ENCODE measurements at regions not wholly inside any gene's neighbourhood (a gene's known extent, or its start where the extent isn't known, plus 50 kb on each side); places are given as distances from the start of the nearest gene placed in this dataset.

- H3K4me3 ChIP-seq: no peak overlapping the region
- H3K9me3 ChIP-seq: no peaks in the 10 kb centered on the region
- no peak for DNase-seq (ENCODE audit: low spot score in 2 of 2)
- no peak overlapping the region for H3K27ac ChIP-seq
- peaks cover 9% of the 10 kb centered on the region for H3K27me3 ChIP-seq
- WGBS: 92% methylated on average over 8 of the region's 8 CpGs
- H3K4me1 ChIP-seq: no peaks in the 10 kb centered on the region
- H3K36me3 ChIP-seq: no peaks in the 10 kb centered on the region
- TF ChIP-seq POLR2AphosphoS5 (IDR thresholded peaks at IDR 0.05) (no peak), CTCF (IDR thresholded peaks at IDR 0.05) (no peak), POLR2A (IDR thresholded peaks at IDR 0.05) (no peak), EP300 (IDR thresholded peaks at IDR 0.05) (no peak)
These were observed 108.3 kb upstream of the SYT13 start for GRCh38 chr11:45394294-45395085.

GRCh38 chr11:45393826-45394225 lies 107.7 kb upstream of the SYT13 start:
- no peak for TF ChIP-seq POLR2AphosphoS5 (IDR thresholded peaks at IDR 0.05)
- TF ChIP-seq POLR2A (IDR thresholded peaks at IDR 0.05): no peak
- no peak for TF ChIP-seq EP300 (IDR thresholded peaks at IDR 0.05)
- TF ChIP-seq CTCF (IDR thresholded peaks at IDR 0.05): no peak
- no peak for DNase-seq (ENCODE audit: low spot score in 2 of 2)
- no peaks in the 10 kb centered on the region for H3K36me3 ChIP-seq
- no peaks in the 10 kb centered on the region for H3K4me1 ChIP-seq
- H3K9me3 ChIP-seq: no peaks in the 10 kb centered on the region
- WGBS: 92% methylated on average over 11 of the region's 11 CpGs
- H3K27me3 ChIP-seq: peaks cover 7% of the 10 kb centered on the region
- H3K27ac ChIP-seq: no peak overlapping the region
- no peak overlapping the region for H3K4me3 ChIP-seq

- no peak overlapping the region for H3K4me3 ChIP-seq
- TF ChIP-seq CTCF (IDR thresholded peaks at IDR 0.05): no peak
- H3K9me3 ChIP-seq: no peaks in the 10 kb centered on the region
- peaks cover 7% of the 10 kb centered on the region for H3K27me3 ChIP-seq
- no peaks in the 10 kb centered on the region for H3K36me3 ChIP-seq
- no peaks in the 10 kb centered on the region for H3K4me1 ChIP-seq
- WGBS: 79% methylated on average over 6 of the region's 6 CpGs
- DNase-seq (ENCODE audit: low spot score in 2 of 2): no peak
- no peak overlapping the region for H3K27ac ChIP-seq
These were observed 107.2 kb upstream of the SYT13 start for GRCh38 chr11:45393334-45393733.

GRCh38 chr11:45392591-45393091 lies 106.5 kb upstream of the SYT13 start:
- no peaks in the 10 kb centered on the region for H3K36me3 ChIP-seq
- TF ChIP-seq EP300 (IDR thresholded peaks at IDR 0.05) (no peak), CTCF (IDR thresholded peaks at IDR 0.05) (no peak), POLR2AphosphoS5 (IDR thresholded peaks at IDR 0.05) (no peak), POLR2A (IDR thresholded peaks at IDR 0.05) (no peak)
- DNase-seq (ENCODE audit: low spot score in 2 of 2): no peak
- peaks cover 7% of the 10 kb centered on the region for H3K27me3 ChIP-seq
- H3K4me1 ChIP-seq: no peaks in the 10 kb centered on the region
- no peak overlapping the region for H3K27ac ChIP-seq
- H3K4me3 ChIP-seq: no peak overlapping the region
- WGBS: 69% methylated on average over 12 of the region's 12 CpGs
- no peaks in the 10 kb centered on the region for H3K9me3 ChIP-seq

GRCh38 chr11:45392154-45392553 lies 106.0 kb upstream of the SYT13 start:
- H3K27ac ChIP-seq: no peak overlapping the region
- H3K4me3 ChIP-seq: no peak overlapping the region
- no peaks in the 10 kb centered on the region for H3K4me1 ChIP-seq
- H3K36me3 ChIP-seq: no peaks in the 10 kb centered on the region
- DNase-seq (ENCODE audit: low spot score in 2 of 2): no peak
- peaks cover 12% of the 10 kb centered on the region for H3K27me3 ChIP-seq
- TF ChIP-seq CTCF (IDR thresholded peaks at IDR 0.05): no peak
- no peak for TF ChIP-seq POLR2A (IDR thresholded peaks at IDR 0.05)
- TF ChIP-seq EP300 (IDR thresholded peaks at IDR 0.05): no peak
- TF ChIP-seq POLR2AphosphoS5 (IDR thresholded peaks at IDR 0.05): no peak
- 84% methylated on average over 7 of the region's 8 CpGs for WGBS
- no peaks in the 10 kb centered on the region for H3K9me3 ChIP-seq

Measured in suprapubic skin (tissue), 4 donors.